SK-N-SH (cell line): ENCODE measurements at regions not wholly inside any gene's neighbourhood (a gene's known extent, or its start where the extent isn't known, plus 50 kb on each side); places are given as distances from the start of the nearest gene placed in this dataset.

ENCODE experiments used
- CTCF ChIA-PET: fragments of 300-600, 350-600 bp; formaldehyde crosslinking; extraction: SDS; loops from one replicate; lab custom pipeline; 2021; lab: Yijun Ruan, JAX
- POLR2A ChIA-PET: fragments of 350-600 bp; sonication (Branson Sonifier 250); formaldehyde crosslinking; extraction: SDS; loops from one replicate; lab custom pipeline; 2020; ENCODE audit warnings: antibody characterized with exemption, inconsistent platforms; lab: Yijun Ruan, JAX
- DNase-seq: peaks from one replicate; pipeline ENCODE4 v3.0.0; 2012
- H2AFZ ChIP-seq: fragments of 200-600 bp; sonication (generic); 2 replicates; pipeline ENCODE4 v1.8.1; 2016; ENCODE audit warnings: antibody characterized with exemption, mild to moderate bottlenecking, low read depth
- H3F3A ChIP-seq: fragments of 200-600 bp; sonication (generic); replicated peaks from 2 replicates; pipeline ENCODE3; 2016; ENCODE audit warnings: antibody characterized with exemption, mild to moderate bottlenecking; ENCODE audit not compliant: insufficient read depth
- H3K27ac ChIP-seq, 2 experiments: fragments of 200-500 bp in 1 of 2; fragments of 200-600 bp in 1 of 2; sonication (Bioruptor generic) in 1 of 2; sonication (generic), shearing (Covaris generic) in 1 of 2; 2 replicates each; pipeline versions ENCODE4 v1.5.1 to v1.6.1; 2014 to 2016; ENCODE audit warnings: low read depth in 2 of 2, inconsistent platforms in 1 of 2, low read length in 1 of 2, mild to moderate bottlenecking in 1 of 2, mixed read lengths in 1 of 2
- H3K27me3 ChIP-seq: fragments of 200-600 bp; sonication (generic), shearing (Covaris generic); 2 replicates; pipeline ENCODE4 v1.6.1; 2016; ENCODE audit warnings: mixed run types; ENCODE audit not compliant: insufficient read depth
- H3K36me3 ChIP-seq, 2 experiments: fragments of 200-500 bp in 1 of 2; fragments of 200-600 bp in 1 of 2; sonication (Bioruptor generic) in 1 of 2; sonication (generic) in 1 of 2; replicated peaks in 1 of 2; 2 replicates each; pipeline versions ENCODE3 to v1.5.1; 2014 to 2016; ENCODE audit warnings: low read length in 1 of 2, mild to moderate bottlenecking in 1 of 2; ENCODE audit not compliant: insufficient read depth in 2 of 2, control insufficient read depth in 1 of 2
- H3K4me1 ChIP-seq, 2 experiments: fragments of 200-500 bp in 1 of 2; fragments of 200-600 bp in 1 of 2; sonication (Bioruptor generic) in 1 of 2; sonication (generic), shearing (Covaris generic) in 1 of 2; 2 replicates each; pipeline versions ENCODE4 v1.5.1 to v1.6.1; 2014 to 2016; ENCODE audit warnings: low read depth in 1 of 2, low read length in 1 of 2, mixed run types in 1 of 2; ENCODE audit not compliant: insufficient read depth in 2 of 2, control insufficient read depth in 1 of 2
- H3K4me2 ChIP-seq: fragments of 200-600 bp; sonication (generic), shearing (Covaris generic); 2 replicates; pipeline ENCODE4 v1.6.1; 2017; ENCODE audit warnings: mixed run types
- H3K4me3 ChIP-seq, 2 experiments: fragments of 200-500 bp in 1 of 2; fragments of 200-600 bp in 1 of 2; sonication (Bioruptor generic) in 1 of 2; sonication (generic), shearing (Covaris generic) in 1 of 2; 2 replicates each; pipeline versions ENCODE4 v1.5.1 to v1.8.1; 2014 to 2016; ENCODE audit warnings: low read depth in 2 of 2, inconsistent platforms in 1 of 2, low read length in 1 of 2, mild to moderate bottlenecking in 1 of 2, mixed read lengths in 1 of 2, moderate library complexity in 1 of 2
- H3K79me2 ChIP-seq: fragments of 200-600 bp; sonication (generic); 2 replicates; pipeline ENCODE4 v1.8.1; 2017; ENCODE audit warnings: mild to moderate bottlenecking; ENCODE audit not compliant: insufficient read depth
- H3K9ac ChIP-seq: fragments of 200-600 bp; sonication (generic); 2 replicates; pipeline ENCODE4 v1.6.1; 2017; ENCODE audit warnings: mixed run types
- H3K9me2 ChIP-seq: fragments of 200-600 bp; sonication (generic); 2 replicates; pipeline ENCODE4 v1.6.1; 2017; ENCODE audit warnings: mixed run types
- H3K9me3 ChIP-seq: fragments of 200-600 bp; sonication (generic); 2 replicates; pipeline ENCODE4 v1.6.1; 2017; ENCODE audit warnings: mixed run types, mild to moderate bottlenecking, moderate library complexity
- H4K20me1 ChIP-seq: fragments of 200-600 bp; sonication (generic); 2 replicates; pipeline ENCODE4 v1.6.1; 2017; ENCODE audit warnings: mild to moderate bottlenecking, mixed run types; ENCODE audit not compliant: insufficient read depth
- FOXJ3 ChIP-seq: sonication (generic); formaldehyde crosslinking; IDR thresholded peaks from 2 replicates; pipeline ENCODE4 v1.5.1; 2020; ENCODE audit warnings: mild to moderate bottlenecking, missing genetic modification reagents
- GABPA ChIP-seq: IDR thresholded peaks from 2 replicates; pipeline ENCODE4 v1.4.0; 2012; ENCODE audit warnings: low read depth, mild to moderate bottlenecking
- JUND ChIP-seq: IDR thresholded peaks from 2 replicates; pipeline ENCODE4 v1.4.0; 2012
- MEF2A ChIP-seq: IDR thresholded peaks from 2 replicates; pipeline ENCODE4 v1.4.0; 2012; ENCODE audit warnings: low read depth, borderline replicate concordance
- MXI1 ChIP-seq: IDR thresholded peaks from 2 replicates; pipeline ENCODE4 v1.6.1; 2012; ENCODE audit warnings: mild to moderate bottlenecking, low read depth, low read length, improper control_type of control experiment
- NFIC ChIP-seq: IDR thresholded peaks from 2 replicates; pipeline ENCODE4 v1.4.0; 2012; ENCODE audit warnings: borderline replicate concordance
- NRF1 ChIP-seq: IDR thresholded peaks from 2 replicates; pipeline ENCODE4 v1.6.1; 2012; ENCODE audit warnings: low read depth, mild to moderate bottlenecking, low read length
- POLR2AphosphoS5 ChIP-seq: IDR thresholded peaks from 2 replicates; pipeline ENCODE4 v1.6.1; 2012; ENCODE audit warnings: low read depth, low read length
- RFX5 ChIP-seq: IDR thresholded peaks from 2 replicates; pipeline ENCODE4 v1.6.1; 2012; ENCODE audit warnings: mild to moderate bottlenecking, improper control_type of control experiment, low read length
- SIN3A ChIP-seq: IDR thresholded peaks from 2 replicates; pipeline ENCODE4 v1.6.1; 2012; ENCODE audit warnings: low read depth, mild to moderate bottlenecking, low read length, moderate library complexity, borderline replicate concordance
- SMC3 ChIP-seq: IDR thresholded peaks from 2 replicates; pipeline ENCODE4 v1.6.1; 2012; ENCODE audit warnings: low read depth, low read length, improper control_type of control experiment
- TEAD4 ChIP-seq: IDR thresholded peaks from 2 replicates; pipeline ENCODE4 v1.4.0; 2012; ENCODE audit warnings: mild to moderate bottlenecking, borderline replicate concordance; ENCODE audit not compliant: insufficient read depth
- WGBS: methylation state at CpG from one replicate; pipeline ENCODE4 v1.1.6; 2017; ENCODE audit warnings: low lambda C conversion rate; 5-methylcytosine and 5-hydroxymethylcytosine counted together
- TF ChIP-seq, protein P1 (sequence below): fragments of 150-350 bp; IDR thresholded peaks from 2 replicates; pipeline ENCODE4 v1.6.1; 2017; ENCODE audit warnings: antibody characterized with exemption, low read length, low read depth, borderline replicate concordance
- TF ChIP-seq, protein P2 (sequence below): IDR thresholded peaks from 2 replicates; pipeline ENCODE4 v1.6.1; 2012; ENCODE audit warnings: mild to moderate bottlenecking, low read depth, low read length, moderate library complexity

DNA sequence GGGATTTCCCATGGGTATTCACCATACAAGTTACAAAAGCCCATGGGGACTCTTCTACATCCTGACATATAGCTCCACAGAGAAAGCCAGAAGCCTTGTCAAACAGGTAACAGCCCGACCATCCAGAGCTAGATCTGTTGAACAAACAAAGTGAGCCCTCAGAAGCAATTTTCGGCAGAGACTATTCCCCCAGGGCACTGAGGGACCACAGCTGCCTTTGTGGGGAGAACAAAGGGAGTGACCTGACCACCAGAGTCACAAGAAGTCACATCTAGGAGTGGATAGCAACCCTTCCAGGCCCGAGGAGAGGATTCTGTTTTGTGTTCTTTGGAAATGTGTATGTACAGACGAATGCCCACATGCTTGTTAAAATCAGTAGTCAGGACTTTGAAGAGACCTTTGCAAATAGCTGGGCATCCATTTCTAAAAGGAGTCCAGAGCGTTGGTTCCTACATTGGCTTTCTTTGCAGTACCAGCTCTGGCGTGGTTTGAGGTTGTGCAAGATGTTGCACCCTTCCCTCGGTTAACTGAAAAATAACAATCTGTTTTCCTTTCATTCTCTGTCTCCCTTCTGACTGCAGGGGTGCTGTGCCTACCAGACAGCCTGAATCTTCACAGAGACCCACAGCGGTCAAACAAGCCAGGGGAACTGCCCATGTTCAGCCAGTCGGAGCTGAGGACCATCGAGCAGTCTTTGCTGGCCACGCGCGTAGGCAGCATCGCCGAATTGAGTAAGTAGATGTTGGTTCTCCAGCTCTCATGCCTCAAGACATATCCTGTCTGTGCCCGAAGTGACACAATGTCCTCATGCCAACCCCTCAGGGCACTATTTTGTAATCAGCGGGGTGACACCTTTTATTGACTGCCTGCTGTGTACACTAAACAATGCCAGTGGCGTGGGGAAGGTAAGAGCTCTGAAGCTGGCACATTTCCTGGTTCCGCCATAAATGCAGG lies 165.4 kb upstream of the PWP1 start:
- Histone ChIP-seq H3F3A (peaks cover 16% of the 10 kb centered on the region), H3K4me1 (peaks cover 0 to 9% of the 10 kb centered on the region in 2 experiments; a peak in 1 of 4 replicates), H3K9me3 (no peaks in the 10 kb centered on the region), H3K4me3 (no peak overlapping the region), H3K9ac (no peak overlapping the region), H3K36me3 (no peaks in the 10 kb centered on the region), H4K20me1 (no peaks in the 10 kb centered on the region), H3K27ac (no peak overlapping the region), H2AFZ (no peak overlapping the region), H3K27me3 (no peaks in the 10 kb centered on the region), H3K79me2 (no peaks in the 10 kb centered on the region), H3K4me2 (no peak overlapping the region), H3K9me2 (no peaks in the 10 kb centered on the region)
- WGBS, result 84% methylated on average over 18 of the region's 19 CpGs
- ChIA-PET POLR2A (no interaction called here), CTCF (interaction anchor here (0.7 to 1.1 kb wide), 4 partner anchors 10 to 148 kb away, joined by 3 read pairs; no protein-coding TSS in a partner anchor)
- DNase-seq, result no peak
- TF ChIP-seq, protein P1, sequence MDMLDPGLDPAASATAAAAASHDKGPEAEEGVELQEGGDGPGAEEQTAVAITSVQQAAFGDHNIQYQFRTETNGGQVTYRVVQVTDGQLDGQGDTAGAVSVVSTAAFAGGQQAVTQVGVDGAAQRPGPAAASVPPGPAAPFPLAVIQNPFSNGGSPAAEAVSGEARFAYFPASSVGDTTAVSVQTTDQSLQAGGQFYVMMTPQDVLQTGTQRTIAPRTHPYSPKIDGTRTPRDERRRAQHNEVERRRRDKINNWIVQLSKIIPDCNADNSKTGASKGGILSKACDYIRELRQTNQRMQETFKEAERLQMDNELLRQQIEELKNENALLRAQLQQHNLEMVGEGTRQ, result no peak
- TF ChIP-seq NFIC (no peak), JUND (no peak), NRF1 (no peak), SMC3 (no peak), MEF2A (no peak), FOXJ3 (no peak), TEAD4 (no peak), SIN3A (no peak), RFX5 (no peak), POLR2AphosphoS5 (no peak), MXI1 (no peak), GABPA (no peak)
- TF ChIP-seq, protein P2, sequence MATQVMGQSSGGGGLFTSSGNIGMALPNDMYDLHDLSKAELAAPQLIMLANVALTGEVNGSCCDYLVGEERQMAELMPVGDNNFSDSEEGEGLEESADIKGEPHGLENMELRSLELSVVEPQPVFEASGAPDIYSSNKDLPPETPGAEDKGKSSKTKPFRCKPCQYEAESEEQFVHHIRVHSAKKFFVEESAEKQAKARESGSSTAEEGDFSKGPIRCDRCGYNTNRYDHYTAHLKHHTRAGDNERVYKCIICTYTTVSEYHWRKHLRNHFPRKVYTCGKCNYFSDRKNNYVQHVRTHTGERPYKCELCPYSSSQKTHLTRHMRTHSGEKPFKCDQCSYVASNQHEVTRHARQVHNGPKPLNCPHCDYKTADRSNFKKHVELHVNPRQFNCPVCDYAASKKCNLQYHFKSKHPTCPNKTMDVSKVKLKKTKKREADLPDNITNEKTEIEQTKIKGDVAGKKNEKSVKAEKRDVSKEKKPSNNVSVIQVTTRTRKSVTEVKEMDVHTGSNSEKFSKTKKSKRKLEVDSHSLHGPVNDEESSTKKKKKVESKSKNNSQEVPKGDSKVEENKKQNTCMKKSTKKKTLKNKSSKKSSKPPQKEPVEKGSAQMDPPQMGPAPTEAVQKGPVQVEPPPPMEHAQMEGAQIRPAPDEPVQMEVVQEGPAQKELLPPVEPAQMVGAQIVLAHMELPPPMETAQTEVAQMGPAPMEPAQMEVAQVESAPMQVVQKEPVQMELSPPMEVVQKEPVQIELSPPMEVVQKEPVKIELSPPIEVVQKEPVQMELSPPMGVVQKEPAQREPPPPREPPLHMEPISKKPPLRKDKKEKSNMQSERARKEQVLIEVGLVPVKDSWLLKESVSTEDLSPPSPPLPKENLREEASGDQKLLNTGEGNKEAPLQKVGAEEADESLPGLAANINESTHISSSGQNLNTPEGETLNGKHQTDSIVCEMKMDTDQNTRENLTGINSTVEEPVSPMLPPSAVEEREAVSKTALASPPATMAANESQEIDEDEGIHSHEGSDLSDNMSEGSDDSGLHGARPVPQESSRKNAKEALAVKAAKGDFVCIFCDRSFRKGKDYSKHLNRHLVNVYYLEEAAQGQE, result no peak
